Loucy (cell line): ENCODE measurements at regions not wholly inside any gene's neighbourhood (a gene's known extent, or its start where the extent isn't known, plus 50 kb on each side); places are given as distances from the start of the nearest gene placed in this dataset.

Experiments used
- H2AFZ ChIP-seq: fragments of 200-600 bp; sonication (generic); 2 replicates; pipeline ENCODE4 v1.6.0; 2016; ENCODE audit warnings: antibody characterized with exemption, mild to moderate bottlenecking, low read length, moderate library complexity
- H3F3A ChIP-seq: fragments of 200-600 bp; 2 replicates; pipeline ENCODE4 v1.6.0; 2016; ENCODE audit warnings: antibody characterized with exemption, low read depth, mild to moderate bottlenecking
- H3K27me3 ChIP-seq: fragments of 200-600 bp; sonication (generic); 2 replicates; pipeline ENCODE4 v1.6.1; 2014; ENCODE audit warnings: low read length, mild to moderate bottlenecking; ENCODE audit not compliant: insufficient read depth, poor library complexity, severe bottlenecking
- H3K36me3 ChIP-seq: fragments of 200-600 bp; sonication (generic); 2 replicates; pipeline ENCODE4 v1.6.1; 2016; ENCODE audit warnings: low read length; ENCODE audit not compliant: insufficient read depth
- H3K4me1 ChIP-seq: fragments of 200-600 bp; sonication (generic); 2 replicates; pipeline ENCODE4 v1.5.1; 2014; ENCODE audit warnings: low read length, mild to moderate bottlenecking; ENCODE audit not compliant: insufficient read depth, poor library complexity, severe bottlenecking
- H3K4me2 ChIP-seq: fragments of 200-600 bp; sonication (generic); 2 replicates; pipeline ENCODE4 v1.6.0; 2014; ENCODE audit warnings: antibody characterized with exemption, low read length, low read depth, mild to moderate bottlenecking; ENCODE audit not compliant: poor library complexity, severe bottlenecking
- H3K4me3 ChIP-seq: fragments of 200-600 bp; sonication (generic); 2 replicates; pipeline ENCODE4 v1.5.1; 2014; ENCODE audit warnings: low read length, mild to moderate bottlenecking, mixed read lengths; ENCODE audit not compliant: poor library complexity, severe bottlenecking
- H3K79me2 ChIP-seq: fragments of 200-600 bp; sonication (generic); 2 replicates; pipeline ENCODE4 v1.6.1; 2014; ENCODE audit warnings: low read length; ENCODE audit not compliant: insufficient read depth
- H3K9ac ChIP-seq: fragments of 200-600 bp; sonication (generic); 2 replicates; pipeline ENCODE4 v1.6.0; 2014; ENCODE audit warnings: mild to moderate bottlenecking, low read depth, low read length, moderate library complexity; ENCODE audit not compliant: poor library complexity, severe bottlenecking
- H3K9me2 ChIP-seq: fragments of 200-600 bp; sonication (generic); replicated peaks from 2 replicates; pipeline ENCODE4 v1.6.1; 2016; ENCODE audit warnings: low read depth, low read length, mixed read lengths
- H3K9me3 ChIP-seq: fragments of 200-600 bp; sonication (generic); 2 replicates; pipeline ENCODE4 v1.6.1; 2014; ENCODE audit warnings: mild to moderate bottlenecking, antibody characterized with exemption, low read length, low read depth; ENCODE audit not compliant: insufficient read depth
- H4K20me1 ChIP-seq: fragments of 200-600 bp; sonication (generic); 2 replicates; pipeline ENCODE4 v1.6.0; 2014; ENCODE audit warnings: antibody characterized with exemption, low read length, mild to moderate bottlenecking; ENCODE audit not compliant: insufficient read depth, poor library complexity, severe bottlenecking
- EZH2phosphoT487 ChIP-seq: fragments of 200-600 bp; IDR thresholded peaks from 2 replicates; pipeline ENCODE4 v1.6.1; 2018; ENCODE audit warnings: antibody characterized with exemption, mild to moderate bottlenecking, moderate library complexity, borderline replicate concordance
- TF ChIP-seq, protein P1 (sequence below): fragments of 200-600 bp; sonication (generic); conservative IDR thresholded peaks from 2 replicates; pipeline ENCODE4 v1.5.1; 2014; ENCODE audit warnings: mild to moderate bottlenecking, antibody characterized with exemption, low read length

DNA sequence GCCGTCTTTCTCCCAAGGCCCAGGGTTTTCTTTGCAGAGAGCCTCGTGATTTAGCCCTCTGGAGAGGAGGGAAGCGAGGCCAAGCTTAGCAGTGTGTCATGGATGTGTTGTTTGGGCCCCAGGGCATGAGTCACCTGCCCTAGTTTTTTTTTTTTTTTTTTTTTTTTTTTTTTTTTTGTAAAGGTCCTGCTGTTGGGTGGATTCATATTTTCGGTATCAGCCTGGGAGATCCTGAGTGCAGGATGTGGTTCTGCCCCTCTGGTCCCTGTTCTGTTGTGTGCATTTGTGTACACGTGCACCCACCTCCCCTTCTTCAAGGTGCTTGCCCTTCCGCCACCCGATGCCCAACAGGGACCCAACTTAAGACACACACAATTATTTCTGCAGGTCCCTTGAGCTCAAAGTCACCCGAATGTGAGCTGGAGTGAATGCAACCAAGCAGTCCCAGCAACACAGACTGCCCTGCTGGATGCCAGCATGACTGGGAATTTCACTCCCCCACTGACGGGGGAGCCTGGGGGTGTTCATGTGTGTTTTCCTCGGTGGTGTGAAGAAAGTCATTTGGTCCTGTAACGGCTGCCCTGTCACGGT, 265.8 kb upstream of the TNRC6C start:
- H3K4me3 ChIP-seq = no peak overlapping the region
- no peak for TF ChIP-seq EZH2phosphoT487
- TF ChIP-seq, protein P1, sequence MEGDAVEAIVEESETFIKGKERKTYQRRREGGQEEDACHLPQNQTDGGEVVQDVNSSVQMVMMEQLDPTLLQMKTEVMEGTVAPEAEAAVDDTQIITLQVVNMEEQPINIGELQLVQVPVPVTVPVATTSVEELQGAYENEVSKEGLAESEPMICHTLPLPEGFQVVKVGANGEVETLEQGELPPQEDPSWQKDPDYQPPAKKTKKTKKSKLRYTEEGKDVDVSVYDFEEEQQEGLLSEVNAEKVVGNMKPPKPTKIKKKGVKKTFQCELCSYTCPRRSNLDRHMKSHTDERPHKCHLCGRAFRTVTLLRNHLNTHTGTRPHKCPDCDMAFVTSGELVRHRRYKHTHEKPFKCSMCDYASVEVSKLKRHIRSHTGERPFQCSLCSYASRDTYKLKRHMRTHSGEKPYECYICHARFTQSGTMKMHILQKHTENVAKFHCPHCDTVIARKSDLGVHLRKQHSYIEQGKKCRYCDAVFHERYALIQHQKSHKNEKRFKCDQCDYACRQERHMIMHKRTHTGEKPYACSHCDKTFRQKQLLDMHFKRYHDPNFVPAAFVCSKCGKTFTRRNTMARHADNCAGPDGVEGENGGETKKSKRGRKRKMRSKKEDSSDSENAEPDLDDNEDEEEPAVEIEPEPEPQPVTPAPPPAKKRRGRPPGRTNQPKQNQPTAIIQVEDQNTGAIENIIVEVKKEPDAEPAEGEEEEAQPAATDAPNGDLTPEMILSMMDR = no peak
- peaks cover 53% of the 10 kb centered on the region for H3K4me1 ChIP-seq
- no peak overlapping the region for H2AFZ ChIP-seq
- peak overlapping the region; percentile 89 for H3K4me2 ChIP-seq
- H3K36me3 ChIP-seq = no peaks in the 10 kb centered on the region
- H3F3A ChIP-seq = no peaks in the 10 kb centered on the region; the same call in 1 of the 2 replicates
- no peaks in the 10 kb centered on the region for H3K9me3 ChIP-seq
- H3K9me2 ChIP-seq = no peaks in the 10 kb centered on the region
- no peaks in the 10 kb centered on the region for H4K20me1 ChIP-seq
- H3K79me2 ChIP-seq = no peaks in the 10 kb centered on the region
- peak overlapping the region; percentile 67 for H3K9ac ChIP-seq
- no peaks in the 10 kb centered on the region for H3K27me3 ChIP-seq

- Histone ChIP-seq H3K4me3 (no peak overlapping the region), H4K20me1 (no peaks in the 10 kb centered on the region), H3K9me3 (no peaks in the 10 kb centered on the region), H3K4me2 (no peak overlapping the region), H3K9ac (no peak overlapping the region), H3K36me3 (no peaks in the 10 kb centered on the region), H3K27me3 (no peaks in the 10 kb centered on the region), H3F3A (no peaks in the 10 kb centered on the region; the same call in 1 of the 2 replicates), H2AFZ (no peak overlapping the region), H3K79me2 (no peaks in the 10 kb centered on the region), H3K4me1 (peaks cover 59% of the 10 kb centered on the region), H3K9me2 (no peaks in the 10 kb centered on the region)
- TF ChIP-seq, protein P1 = no peak
- TF ChIP-seq EZH2phosphoT487 = no peak
Measured at GRCh38 chr17:77693301-77693700, 265.2 kb upstream of the TNRC6C start.

- H3K27me3 ChIP-seq = no peaks in the 10 kb centered on the region
Measured at GRCh38 chr17:77693776-77694175, 264.7 kb upstream of the TNRC6C start.

More at GRCh38 chr17:77693776-77694175, 264.7 kb upstream of the TNRC6C start:
- Histone ChIP-seq H3K4me2 (no peak overlapping the region), H3F3A (no peaks in the 10 kb centered on the region; the same call in 1 of the 2 replicates), H3K79me2 (no peaks in the 10 kb centered on the region), H3K36me3 (no peaks in the 10 kb centered on the region), H3K4me3 (no peak overlapping the region), H3K9ac (no peak overlapping the region), H3K4me1 (peaks cover 64% of the 10 kb centered on the region), H2AFZ (no peak overlapping the region), H3K9me3 (no peaks in the 10 kb centered on the region), H3K9me2 (no peaks in the 10 kb centered on the region), H4K20me1 (no peaks in the 10 kb centered on the region)
- TF ChIP-seq, protein P1 = no peak
- TF ChIP-seq EZH2phosphoT487 = no peak
